PFSK-1 (cell line): ENCODE measurements at regions not wholly inside any gene's neighbourhood (a gene's known extent, or its start where the extent isn't known, plus 50 kb on each side); places are given as distances from the start of the nearest gene placed in this dataset.

Experiments
- POLR2AphosphoS5 ChIP-seq: IDR thresholded peaks from 2 replicates; pipeline ENCODE4 v1.6.1; 2012; ENCODE audit warnings: low read depth, mild to moderate bottlenecking, control low read depth, low read length, moderate library complexity
- REST ChIP-seq, 2 experiments: IDR thresholded peaks; 2 replicates each; pipeline versions ENCODE4 v1.6.1 to v1.8.0; 2011 to 2012; ENCODE audit warnings: low read depth in 2 of 2, low read length in 2 of 2, control low read depth in 1 of 2, inconsistent platforms in 1 of 2, mild to moderate bottlenecking in 1 of 2, moderate library complexity in 1 of 2; ENCODE audit not compliant: insufficient read depth in 1 of 2
- TAF1 ChIP-seq: IDR thresholded peaks from 2 replicates; pipeline ENCODE4 v1.6.1; 2012; ENCODE audit warnings: low read length, control low read depth, borderline replicate concordance; ENCODE audit not compliant: insufficient read depth

- TF ChIP-seq REST (IDR thresholded peaks at IDR 0.05; ENCODE audit: insufficient read depth in 1 of 2, low read depth in 2 of 2, low read length in 2 of 2) (no peak), POLR2AphosphoS5 (no peak), TAF1 (no peak)
Measured at GRCh38 chr16:25433388-25433787, 175.7 kb upstream of the ZKSCAN2 start.
